ENCODE measurements at regions not wholly inside any gene's neighbourhood (a gene's known extent, or its start where the extent isn't known, plus 50 kb on each side); places are given as distances from the start of the nearest gene placed in this dataset.
"Not testable (repeated sequence)": the region's sequence is repeated elsewhere in the genome, so short reads cannot be mapped to it uniquely, and the experiment has no call there.

- Mint-ChIP-seq H3K4me3 (no peak overlapping the region), H3K36me3 (ENCODE audit: low read depth) (no peaks in the 10 kb centered on the region), H3K27me3 (ENCODE audit: low read depth) (peaks cover 7% of the 10 kb centered on the region), H3K27ac (no peak overlapping the region), H3K4me1 (ENCODE audit: low read depth) (no peaks in the 10 kb centered on the region), H3K9me3 (no peaks in the 10 kb centered on the region)
- DNase-seq (ENCODE audit: low spot score) = no peak
Observed at GRCh38 chr6:11486959-11487358, 50.6 kb upstream of the TMEM170B start.

GRCh38 chr6:11486486-11486885 is 51.1 kb upstream of the TMEM170B start:
- no peaks in the 10 kb centered on the region for H3K4me1 Mint-ChIP-seq (ENCODE audit: low read depth)
- H3K27me3 Mint-ChIP-seq (ENCODE audit: low read depth) = peaks cover 7% of the 10 kb centered on the region
- no peak overlapping the region for H3K27ac Mint-ChIP-seq
- no peak for DNase-seq (ENCODE audit: low spot score)
- H3K4me3 Mint-ChIP-seq = no peak overlapping the region
- no peaks in the 10 kb centered on the region for H3K36me3 Mint-ChIP-seq (ENCODE audit: low read depth)
- no peaks in the 10 kb centered on the region for H3K9me3 Mint-ChIP-seq

GRCh38 chr6:11486051-11486450 is 51.5 kb upstream of the TMEM170B start:
- DNase-seq (ENCODE audit: low spot score) = no peak
- Mint-ChIP-seq H3K4me3 (no peak overlapping the region), H3K36me3 (ENCODE audit: low read depth) (no peaks in the 10 kb centered on the region), H3K4me1 (ENCODE audit: low read depth) (no peaks in the 10 kb centered on the region), H3K9me3 (no peaks in the 10 kb centered on the region), H3K27ac (no peak overlapping the region), H3K27me3 (ENCODE audit: low read depth) (peaks cover 7% of the 10 kb centered on the region)

GRCh38 chr6:11485271-11485670 is 52.3 kb upstream of the TMEM170B start:
- no peak overlapping the region for H3K27ac Mint-ChIP-seq
- no peaks in the 10 kb centered on the region for H3K4me1 Mint-ChIP-seq (ENCODE audit: low read depth)
- DNase-seq (ENCODE audit: low spot score) = no peak
- no peaks in the 10 kb centered on the region for H3K9me3 Mint-ChIP-seq
- peaks cover 7% of the 10 kb centered on the region for H3K27me3 Mint-ChIP-seq (ENCODE audit: low read depth)
- H3K4me3 Mint-ChIP-seq = no peak overlapping the region
- no peaks in the 10 kb centered on the region for H3K36me3 Mint-ChIP-seq (ENCODE audit: low read depth)

GRCh38 chr6:11484441-11484840 is 53.1 kb upstream of the TMEM170B start:
- DNase-seq (ENCODE audit: low spot score) = no peak
- H3K27me3 Mint-ChIP-seq (ENCODE audit: low read depth) = peaks cover 4% of the 10 kb centered on the region
- no peaks in the 10 kb centered on the region for H3K4me1 Mint-ChIP-seq (ENCODE audit: low read depth)
- H3K27ac Mint-ChIP-seq = no peak overlapping the region
- H3K36me3 Mint-ChIP-seq (ENCODE audit: low read depth) = no peaks in the 10 kb centered on the region
- H3K4me3 Mint-ChIP-seq = no peak overlapping the region
- H3K9me3 Mint-ChIP-seq = no peaks in the 10 kb centered on the region

GRCh38 chr6:11482616-11483015 is 54.9 kb upstream of the TMEM170B start:
- Mint-ChIP-seq H3K9me3 (no peaks in the 10 kb centered on the region), H3K36me3 (ENCODE audit: low read depth) (no peaks in the 10 kb centered on the region), H3K4me3 (no peak overlapping the region), H3K27me3 (ENCODE audit: low read depth) (peaks cover 6% of the 10 kb centered on the region), H3K4me1 (ENCODE audit: low read depth) (no peaks in the 10 kb centered on the region), H3K27ac (no peak overlapping the region)
- DNase-seq (ENCODE audit: low spot score) = no peak

- H3K9me3 Mint-ChIP-seq = no peaks in the 10 kb centered on the region
- no peaks in the 10 kb centered on the region for H3K4me1 Mint-ChIP-seq (ENCODE audit: low read depth)
- no peak for DNase-seq (ENCODE audit: low spot score)
- H3K4me3 Mint-ChIP-seq = no peak overlapping the region
- H3K27me3 Mint-ChIP-seq (ENCODE audit: low read depth) = peaks cover 22% of the 10 kb centered on the region
- no peaks in the 10 kb centered on the region for H3K36me3 Mint-ChIP-seq (ENCODE audit: low read depth)
- H3K27ac Mint-ChIP-seq = no peak overlapping the region
Observed at GRCh38 chr6:11480541-11480940, 57.0 kb upstream of the TMEM170B start.

GRCh38 chr6:11479296-11479695 is 58.3 kb upstream of the TMEM170B start:
- no peaks in the 10 kb centered on the region for H3K36me3 Mint-ChIP-seq (ENCODE audit: low read depth)
- no peaks in the 10 kb centered on the region for H3K9me3 Mint-ChIP-seq
- DNase-seq (ENCODE audit: low spot score) = no peak
- H3K27me3 Mint-ChIP-seq (ENCODE audit: low read depth) = peaks cover 27% of the 10 kb centered on the region
- no peaks in the 10 kb centered on the region for H3K4me1 Mint-ChIP-seq (ENCODE audit: low read depth)
- H3K4me3 Mint-ChIP-seq = no peak overlapping the region
- H3K27ac Mint-ChIP-seq = no peak overlapping the region

GRCh38 chr6:11478586-11478985 is 59.0 kb upstream of the TMEM170B start:
- no peaks in the 10 kb centered on the region for H3K4me1 Mint-ChIP-seq (ENCODE audit: low read depth)

GRCh38 chr6:11475016-11475415 is 62.5 kb upstream of the TMEM170B start:
- H3K36me3 Mint-ChIP-seq (ENCODE audit: low read depth) = no peaks in the 10 kb centered on the region
- no peaks in the 10 kb centered on the region for H3K9me3 Mint-ChIP-seq
- H3K27me3 Mint-ChIP-seq (ENCODE audit: low read depth) = peaks cover 28% of the 10 kb centered on the region

More at GRCh38 chr6:11478586-11478985, 59.0 kb upstream of the TMEM170B start:
- no peak overlapping the region for H3K4me3 Mint-ChIP-seq
- H3K9me3 Mint-ChIP-seq = no peaks in the 10 kb centered on the region
- no peak for DNase-seq (ENCODE audit: low spot score)
- H3K27ac Mint-ChIP-seq = no peak overlapping the region
- peaks cover 31% of the 10 kb centered on the region for H3K27me3 Mint-ChIP-seq (ENCODE audit: low read depth)
- no peaks in the 10 kb centered on the region for H3K36me3 Mint-ChIP-seq (ENCODE audit: low read depth)

GRCh38 chr6:11473008-11473740 is 64.4 kb upstream of the TMEM170B start:
- Mint-ChIP-seq H3K36me3 (ENCODE audit: low read depth) (no peaks in the 10 kb centered on the region), H3K27me3 (ENCODE audit: low read depth) (peaks cover 26% of the 10 kb centered on the region), H3K27ac (no peak overlapping the region), H3K9me3 (no peaks in the 10 kb centered on the region), H3K4me1 (ENCODE audit: low read depth) (no peaks in the 10 kb centered on the region), H3K4me3 (no peak overlapping the region)
- DNase-seq (ENCODE audit: low spot score) = no peak

More at GRCh38 chr6:11475016-11475415, 62.5 kb upstream of the TMEM170B start:
- no peak for DNase-seq (ENCODE audit: low spot score)
- no peak overlapping the region for H3K27ac Mint-ChIP-seq
- H3K4me3 Mint-ChIP-seq = no peak overlapping the region
- no peaks in the 10 kb centered on the region for H3K4me1 Mint-ChIP-seq (ENCODE audit: low read depth)

GRCh38 chr6:11471261-11471660 is 66.3 kb upstream of the TMEM170B start:
- H3K27me3 Mint-ChIP-seq (ENCODE audit: low read depth) = peaks cover 15% of the 10 kb centered on the region
- H3K36me3 Mint-ChIP-seq (ENCODE audit: low read depth) = no peaks in the 10 kb centered on the region
- no peaks in the 10 kb centered on the region for H3K4me1 Mint-ChIP-seq (ENCODE audit: low read depth)
- no peak overlapping the region for H3K4me3 Mint-ChIP-seq
- no peak for DNase-seq (ENCODE audit: low spot score)
- no peaks in the 10 kb centered on the region for H3K9me3 Mint-ChIP-seq
- H3K27ac Mint-ChIP-seq = no peak overlapping the region

GRCh38 chr6:11469684-11470083 is 67.9 kb upstream of the TMEM170B start:
- Mint-ChIP-seq H3K4me3 (no peak overlapping the region), H3K4me1 (ENCODE audit: low read depth) (no peaks in the 10 kb centered on the region), H3K27me3 (ENCODE audit: low read depth) (peaks cover 8% of the 10 kb centered on the region), H3K27ac (no peak overlapping the region), H3K36me3 (ENCODE audit: low read depth) (no peaks in the 10 kb centered on the region), H3K9me3 (no peaks in the 10 kb centered on the region)
- DNase-seq (ENCODE audit: low spot score) = no peak

- H3K9me3 Mint-ChIP-seq = not testable (repeated sequence)
Observed at GRCh38 chr6:11468271-11468670, 69.3 kb upstream of the TMEM170B start.

GRCh38 chr6:11467364-11467763 is 70.2 kb upstream of the TMEM170B start:
- no peak overlapping the region for H3K27ac Mint-ChIP-seq
- H3K9me3 Mint-ChIP-seq = no peaks in the 10 kb centered on the region
- H3K4me1 Mint-ChIP-seq (ENCODE audit: low read depth) = no peaks in the 10 kb centered on the region
- no peak overlapping the region for H3K4me3 Mint-ChIP-seq
- no peaks in the 10 kb centered on the region for H3K36me3 Mint-ChIP-seq (ENCODE audit: low read depth)
- no peaks in the 10 kb centered on the region for H3K27me3 Mint-ChIP-seq (ENCODE audit: low read depth)
- no peak for DNase-seq (ENCODE audit: low spot score)

More at GRCh38 chr6:11468271-11468670, 69.3 kb upstream of the TMEM170B start:
- not testable (repeated sequence) for H3K36me3 Mint-ChIP-seq (ENCODE audit: low read depth); DNase-seq (ENCODE audit: low spot score); H3K27me3 Mint-ChIP-seq (ENCODE audit: low read depth); H3K27ac Mint-ChIP-seq; H3K4me3 Mint-ChIP-seq; H3K4me1 Mint-ChIP-seq (ENCODE audit: low read depth)

Data from T-helper 2 cell treated with Interferon-gamma antibody and Interleukin-4, amounts not matched to agents 5 μg/mL and 100 μg/mL, for 36 hours (primary cell).